GM12891 (cell line): ENCODE measurements at regions not wholly inside any gene's neighbourhood (a gene's known extent, or its start where the extent isn't known, plus 50 kb on each side); places are given as distances from the start of the nearest gene placed in this dataset.
"Not testable (repeated sequence)": the region's sequence is repeated elsewhere in the genome, so short reads cannot be mapped to it uniquely, and the experiment has no call there.

ENCODE experiments used
- DNase-seq: peaks from one replicate; pipeline ENCODE4 v3.0.0; 2011; ENCODE audit warnings: low spot score; ENCODE audit not compliant: insufficient read length
- FAIRE-seq: peaks from 2 replicates; lab custom pipeline; 2011; peaks lifted over from hg19 to GRCh38; lab: Jason Lieb, UNC
- PAX5 ChIP-seq: IDR thresholded peaks from 2 replicates; pipeline ENCODE4 v1.6.1; 2011; ENCODE audit warnings: low read length, moderate library complexity, mild to moderate bottlenecking; ENCODE audit not compliant: insufficient read depth, severe bottlenecking
- POLR2A ChIP-seq: IDR thresholded peaks from 2 replicates; pipeline ENCODE4 v1.6.1; 2011; ENCODE audit warnings: low read depth, low read length, control low read depth
- POLR2AphosphoS5 ChIP-seq: IDR thresholded peaks from 2 replicates; pipeline ENCODE4 v1.6.1; 2011; ENCODE audit warnings: low read depth, low read length, control low read depth
- POU2F2 ChIP-seq: IDR thresholded peaks from 2 replicates; pipeline ENCODE4 v1.6.1; 2011; ENCODE audit warnings: low read depth, mild to moderate bottlenecking, control low read depth, low read length, moderate library complexity
- SPI1 ChIP-seq: IDR thresholded peaks from 2 replicates; pipeline ENCODE4 v1.6.1; 2011; ENCODE audit warnings: low read depth, low read length, control low read depth
- TAF1 ChIP-seq: IDR thresholded peaks from 2 replicates; pipeline ENCODE4 v1.6.1; 2011; ENCODE audit warnings: low read depth, low read length, control low read depth

DNA sequence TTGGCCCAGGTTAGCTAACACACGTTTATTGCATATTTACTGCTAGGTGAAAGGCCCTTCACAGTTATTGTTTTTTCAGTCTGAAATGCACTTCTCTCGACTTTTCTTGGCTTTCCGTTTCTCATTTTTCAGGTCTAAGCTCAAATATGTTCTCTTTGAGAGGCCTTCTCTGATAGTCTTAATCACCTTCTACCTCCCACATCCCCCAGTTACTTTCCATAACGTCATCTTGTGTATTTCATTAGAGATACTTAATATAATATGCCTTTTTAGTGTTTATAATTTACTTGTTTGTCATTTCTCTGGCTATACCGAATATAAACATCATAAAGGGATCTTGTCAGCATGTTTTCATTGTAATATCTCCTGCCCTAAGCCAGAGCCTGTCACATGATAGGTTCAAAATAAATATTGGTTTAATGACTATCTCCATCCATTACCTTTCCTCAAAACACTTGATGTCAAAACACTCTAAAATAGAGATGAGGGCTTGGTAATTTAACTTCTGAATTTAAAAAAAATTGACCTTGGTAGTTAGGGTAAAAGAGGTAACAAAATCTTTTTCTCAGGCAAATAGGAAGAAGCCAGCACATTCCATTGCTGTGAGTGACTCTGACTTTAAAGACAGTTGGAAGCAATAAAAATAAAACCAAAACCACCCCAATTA, 168.6 kb upstream of the RFC3 start:
- FAIRE-seq, result no peak
- no peak for TF ChIP-seq POU2F2
- no peak for TF ChIP-seq SPI1
- no peak for TF ChIP-seq PAX5
- TF ChIP-seq POLR2AphosphoS5, result no peak
- TF ChIP-seq POLR2A, result no peak
- TF ChIP-seq TAF1, result no peak
- DNase-seq, result no peak

DNA sequence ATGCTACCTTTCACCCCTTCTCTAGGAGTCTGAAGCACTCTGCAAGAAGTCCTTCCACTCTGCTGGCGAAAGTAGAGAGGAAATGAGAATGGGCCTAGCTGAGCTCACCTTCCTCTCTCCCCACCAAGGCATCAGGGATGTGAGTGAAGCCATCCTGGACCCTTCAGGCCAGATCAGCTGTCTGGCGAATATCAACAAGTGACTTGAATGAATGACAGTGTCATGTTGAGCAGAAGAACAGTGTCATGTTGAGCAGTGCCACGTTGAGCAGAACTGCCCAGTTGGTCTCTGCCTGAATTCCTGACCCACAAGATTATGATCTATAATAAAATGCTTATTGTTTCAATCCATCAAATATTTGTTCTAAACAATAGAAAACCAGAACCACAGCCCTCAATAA, 166.2 kb upstream of the RFC3 start:
- FAIRE-seq (no peak), DNase-seq (no peak)
- TF ChIP-seq POLR2A (no peak), PAX5 (no peak), POLR2AphosphoS5 (no peak), TAF1 (no peak), SPI1 (no peak), POU2F2 (no peak)

DNA sequence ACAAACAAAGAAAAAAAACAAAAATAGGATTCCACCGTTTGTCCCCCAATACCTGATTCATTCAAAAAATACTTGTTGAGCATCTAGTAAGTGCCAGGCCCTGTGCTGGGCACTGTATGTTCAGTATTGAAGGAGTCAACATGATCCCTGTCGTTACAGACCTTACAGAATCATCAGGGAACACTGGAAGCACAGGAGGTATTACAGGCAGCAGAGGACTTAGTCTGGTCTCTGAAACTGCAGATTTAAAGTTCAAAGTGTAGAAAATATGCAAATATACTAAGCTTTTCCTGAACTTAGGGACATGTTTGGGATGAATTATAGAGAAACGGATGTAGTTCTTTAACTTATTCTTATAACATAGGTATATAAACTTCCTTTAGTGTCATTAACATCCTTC, 160.7 kb upstream of the RFC3 start:
- no peak for TF ChIP-seq POU2F2
- no peak for TF ChIP-seq POLR2A
- TF ChIP-seq TAF1, result no peak
- no peak for TF ChIP-seq POLR2AphosphoS5
- no peak for TF ChIP-seq SPI1
- TF ChIP-seq PAX5, result no peak
- FAIRE-seq (no peak), DNase-seq (no peak)

DNA sequence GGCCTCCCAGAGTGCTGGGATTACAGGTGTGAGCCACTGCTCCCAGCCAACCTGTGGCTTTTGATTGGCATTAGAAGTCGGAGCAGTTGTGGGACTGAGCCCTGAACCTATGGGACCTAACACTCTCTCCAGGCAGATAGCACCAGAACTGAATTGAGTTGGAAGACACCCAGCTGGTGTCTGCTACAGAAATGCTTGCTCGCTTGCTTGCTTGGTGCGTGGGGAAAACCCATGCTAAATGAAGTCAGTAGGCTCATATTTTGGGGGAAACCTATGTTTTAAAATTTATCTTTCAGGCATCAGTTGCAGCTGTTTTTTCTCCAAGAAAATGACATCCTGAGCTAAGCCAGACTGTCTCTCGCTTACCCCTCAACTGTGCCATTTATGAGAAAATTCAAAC, 158.5 kb upstream of the RFC3 start:
- TF ChIP-seq POLR2A, result no peak
- TF ChIP-seq POLR2AphosphoS5, result no peak
- TF ChIP-seq POU2F2, result no peak
- no peak for TF ChIP-seq SPI1
- TF ChIP-seq PAX5, result no peak
- no peak for TF ChIP-seq TAF1
- FAIRE-seq, result no peak
- DNase-seq, result no peak

DNA sequence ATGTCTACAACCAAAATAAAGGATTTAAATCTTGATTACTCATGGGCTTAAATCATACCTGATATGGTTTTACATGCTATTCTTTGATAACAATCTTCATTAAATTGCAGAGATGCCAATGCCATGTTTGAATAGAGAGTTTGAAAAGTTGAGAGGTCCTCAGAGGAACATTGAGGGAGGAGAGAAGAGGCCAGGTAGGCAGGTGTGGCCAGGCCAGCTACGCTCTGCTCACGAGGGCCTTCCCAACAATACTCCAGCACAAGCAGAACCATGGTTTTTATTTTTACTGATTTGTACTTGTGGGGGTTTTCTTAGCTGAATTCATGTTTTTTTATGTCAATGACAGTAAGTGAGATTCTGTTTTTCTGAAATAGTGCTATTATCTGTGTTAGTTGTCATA, 158.1 kb upstream of the RFC3 start:
- no peak for FAIRE-seq
- no peak for DNase-seq
- no peak for TF ChIP-seq PAX5
- TF ChIP-seq SPI1, result no peak
- TF ChIP-seq POU2F2, result no peak
- TF ChIP-seq TAF1, result no peak
- TF ChIP-seq POLR2A, result no peak
- TF ChIP-seq POLR2AphosphoS5, result no peak

DNA sequence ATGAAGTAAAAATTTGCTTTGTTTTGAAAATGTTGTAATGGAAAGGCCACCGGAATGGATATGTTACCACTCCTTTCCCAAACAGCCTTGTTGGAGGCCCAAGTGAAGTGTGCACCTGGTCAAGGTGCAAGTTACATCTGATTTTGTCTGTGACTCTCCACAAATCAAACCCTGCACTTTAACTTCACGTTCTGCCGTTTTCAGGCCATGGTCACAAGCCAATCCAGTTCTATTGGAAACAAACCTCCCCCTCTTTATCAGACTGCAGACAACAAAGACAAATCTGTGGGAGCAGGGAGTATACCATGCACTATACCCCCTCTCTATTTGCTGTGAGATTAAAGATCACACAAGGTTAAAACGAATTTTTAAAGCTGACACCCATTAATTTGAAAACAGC, 155.6 kb upstream of the RFC3 start:
- TF ChIP-seq PAX5 (no peak), POU2F2 (no peak), TAF1 (no peak), POLR2A (no peak), SPI1 (no peak)
- no peak for DNase-seq
- FAIRE-seq, result no peak

DNA sequence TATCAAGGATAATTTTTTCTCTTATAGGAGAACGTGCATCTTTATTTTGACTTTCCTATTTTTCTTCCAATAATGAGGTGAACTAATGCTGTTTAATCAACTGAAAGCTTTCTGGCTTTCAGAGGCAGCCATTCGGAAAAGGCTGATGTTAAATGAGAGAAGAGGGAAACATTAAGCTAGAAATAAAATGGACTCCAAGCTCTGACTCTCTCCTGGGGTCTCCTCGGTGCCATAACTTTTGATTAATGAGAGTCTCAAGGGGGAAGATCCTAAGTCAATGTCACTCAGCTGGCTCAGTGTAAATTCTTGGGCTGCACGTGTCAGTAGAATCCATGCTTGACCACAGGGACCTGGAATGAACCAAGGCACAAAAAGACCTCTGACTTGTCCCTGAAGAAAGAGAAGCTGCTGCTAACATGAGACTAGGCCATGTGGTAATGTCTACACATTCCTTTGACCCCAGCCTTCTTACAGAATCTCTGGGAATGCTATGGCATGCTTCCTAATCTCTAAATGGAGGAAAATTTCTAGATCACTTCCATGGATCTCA, 152.2 kb upstream of the RFC3 start:
- no peak for FAIRE-seq
- no peak for DNase-seq
- TF ChIP-seq PAX5 (no peak), SPI1 (no peak), POLR2AphosphoS5 (no peak), TAF1 (no peak), POLR2A (no peak), POU2F2 (no peak)

DNA sequence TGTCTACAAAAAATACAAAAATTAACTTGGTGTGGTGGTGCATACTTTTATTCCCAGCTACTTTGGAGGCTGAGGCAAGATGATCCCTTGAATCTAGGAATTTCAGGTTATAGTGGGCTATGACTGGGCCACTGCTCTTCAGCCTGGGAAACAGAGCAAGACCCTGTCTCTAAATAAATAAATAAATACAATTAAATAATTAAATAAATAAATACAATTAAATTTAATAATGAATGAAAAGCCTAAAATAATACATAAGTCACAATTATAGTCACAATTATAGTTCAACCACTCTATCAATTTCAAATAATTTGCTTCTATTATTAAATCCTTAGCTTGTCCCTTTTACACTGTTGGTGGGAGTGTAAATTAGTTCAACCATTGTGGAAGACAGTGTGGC, 146.4 kb upstream of the RFC3 start:
- TF ChIP-seq POU2F2, result no peak
- no peak for TF ChIP-seq POLR2A
- no peak for TF ChIP-seq POLR2AphosphoS5
- no peak for TF ChIP-seq TAF1
- TF ChIP-seq PAX5, result no peak
- no peak for FAIRE-seq
- DNase-seq, result no peak

DNA sequence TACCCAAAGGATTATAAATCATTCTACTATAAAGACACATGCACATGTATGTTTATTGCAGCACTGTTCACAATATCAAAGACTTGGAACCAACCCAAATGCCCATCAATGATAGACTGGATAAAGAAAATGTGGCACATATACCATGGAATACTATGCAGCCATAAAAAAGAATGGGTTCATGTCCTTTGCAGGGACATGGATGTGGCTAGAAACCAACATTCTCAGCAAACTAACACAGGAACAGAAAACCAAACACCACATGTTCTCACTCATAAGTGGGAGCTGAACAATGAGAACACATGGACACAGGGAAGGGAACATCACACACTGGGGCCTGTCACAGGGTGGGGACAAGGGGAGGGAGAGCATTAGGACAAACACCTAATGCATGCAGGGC, 145.9 kb upstream of the RFC3 start:
- not testable (repeated sequence) for FAIRE-seq, DNase-seq
